Subcutaneous abdominal adipose tissue (tissue), 5 donors: ENCODE measurements at regions not wholly inside any gene's neighbourhood (a gene's known extent, or its start where the extent isn't known, plus 50 kb on each side); places are given as distances from the start of the nearest gene placed in this dataset.
"Not testable (repeated sequence)": the region's sequence is repeated elsewhere in the genome, so short reads cannot be mapped to it uniquely, and the experiment has no call there.

ENCODE experiments used
- H3K27ac ChIP-seq: one replicate; pipeline ENCODE4 v1.7.0; 2013; ENCODE audit warnings: low read depth, mild to moderate bottlenecking, inconsistent platforms, low read length, moderate library complexity
- H3K27me3 ChIP-seq, 5 donors: one replicate each; pipeline ENCODE4 v1.7.0; 2013; ENCODE audit warnings: low read length in 5 of 5, inconsistent platforms in 1 of 5; ENCODE audit not compliant: control insufficient read depth in 5 of 5, insufficient read depth in 4 of 5
- H3K36me3 ChIP-seq, 5 donors: one replicate each; pipeline ENCODE4 v1.7.0; 2013; ENCODE audit warnings: low read length in 5 of 5; ENCODE audit not compliant: control insufficient read depth in 5 of 5, insufficient read depth in 5 of 5
- H3K4me1 ChIP-seq, 5 donors: one replicate each; pipeline ENCODE4 v1.7.0; 2013; ENCODE audit warnings: low read length in 5 of 5, mild to moderate bottlenecking in 3 of 5, moderate library complexity in 1 of 5; ENCODE audit not compliant: control insufficient read depth in 5 of 5, insufficient read depth in 5 of 5
- H3K4me3 ChIP-seq, 5 donors: one replicate each; pipeline ENCODE4 v1.7.0; 2013; ENCODE audit warnings: low read length in 5 of 5, low read depth in 1 of 5
- H3K9ac ChIP-seq, 5 donors: one replicate each; pipeline ENCODE4 v1.7.0; 2013; ENCODE audit warnings: low read length in 5 of 5, mild to moderate bottlenecking in 4 of 5, moderate library complexity in 3 of 5
- H3K9me3 ChIP-seq, 5 donors: one replicate each; pipeline ENCODE4 v1.7.0; 2013; ENCODE audit warnings: low read length in 5 of 5; ENCODE audit not compliant: control insufficient read depth in 5 of 5
- donor health status: healthy.
- donor health status: healthy.
- donor health status: healthy.
- donor health status: healthy.
- donor health status: healthy.

DNA sequence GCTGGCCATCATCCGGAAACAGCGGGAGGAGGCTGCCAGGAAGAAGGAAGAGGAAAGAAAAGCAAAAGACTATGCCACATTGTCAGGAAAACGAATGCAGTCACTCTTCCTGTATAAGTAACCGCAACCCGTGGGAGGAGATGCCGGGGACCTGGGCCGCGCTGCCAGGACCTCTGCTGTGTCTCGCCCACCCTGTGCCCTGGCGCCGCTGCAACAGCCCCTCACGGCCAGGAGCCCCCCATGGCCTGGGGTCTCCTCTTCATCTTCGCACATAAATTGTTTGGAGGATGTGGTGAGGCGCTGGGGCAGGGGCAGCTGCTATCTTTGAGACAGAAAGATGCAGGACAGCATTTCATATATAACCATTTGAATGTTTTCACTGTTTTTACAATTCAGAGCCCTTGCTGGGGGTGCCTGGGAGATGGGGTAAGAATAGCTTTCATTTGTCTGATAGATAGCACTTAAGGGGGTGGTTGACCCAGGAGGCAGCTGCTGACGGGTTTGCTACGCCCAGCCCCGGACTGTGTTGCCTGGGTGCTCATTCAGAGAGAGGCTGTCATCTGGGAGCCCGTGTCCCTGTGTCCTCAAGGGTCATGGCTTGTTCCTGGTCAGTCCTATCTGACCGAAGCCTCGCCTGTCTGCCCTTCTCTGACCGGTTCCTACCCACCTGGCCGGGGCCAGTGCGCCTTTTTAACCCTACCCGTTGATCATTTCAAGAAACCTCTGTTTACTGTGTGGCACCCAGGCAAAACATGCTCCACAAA is 1067.7 kb upstream of the COX7C start:
- H3K36me3 ChIP-seq = peaks cover 0 to 6% (median 0%) of the 10 kb centered on the region in 5 donors
- no peaks in the 10 kb centered on the region for H3K4me1 ChIP-seq
- no peak overlapping the region for H3K9ac ChIP-seq
- peaks cover 2 to 26% (median 12%) of the 10 kb centered on the region in 5 donors for H3K9me3 ChIP-seq
- H3K27ac ChIP-seq = no peak overlapping the region
- H3K4me3 ChIP-seq = no peak overlapping the region
- H3K27me3 ChIP-seq = no peaks in the 10 kb centered on the region

DNA sequence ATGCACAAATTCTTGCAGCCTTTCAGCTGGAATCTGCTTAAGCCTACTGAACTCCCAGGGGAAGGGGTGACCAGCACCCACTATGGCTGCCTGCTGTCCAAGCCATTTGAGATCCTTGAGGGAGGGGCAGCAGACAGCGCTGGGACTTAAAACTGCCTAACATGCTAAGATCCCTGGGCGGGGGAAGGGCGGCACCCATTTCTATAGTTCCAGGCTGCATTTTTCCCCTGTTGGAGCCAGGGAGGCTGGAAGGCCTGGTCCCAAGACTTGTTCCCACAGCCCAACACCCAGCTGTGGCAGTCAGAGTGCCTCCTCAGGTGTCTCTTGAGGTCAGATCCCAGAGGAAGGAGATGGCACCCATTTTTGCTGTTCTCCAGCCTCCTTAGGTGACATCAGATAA is 1061.3 kb upstream of the COX7C start:
- Histone ChIP-seq H3K9ac (no peak overlapping the region), H3K27ac (no peak overlapping the region), H3K36me3 (peaks cover 0 to 6% (median 0%) of the 10 kb centered on the region in 5 donors), H3K4me1 (no peaks in the 10 kb centered on the region), H3K9me3 (peaks cover 2 to 41% (median 29%) of the 10 kb centered on the region in 5 donors), H3K4me3 (no peak overlapping the region), H3K27me3 (no peaks in the 10 kb centered on the region)

DNA sequence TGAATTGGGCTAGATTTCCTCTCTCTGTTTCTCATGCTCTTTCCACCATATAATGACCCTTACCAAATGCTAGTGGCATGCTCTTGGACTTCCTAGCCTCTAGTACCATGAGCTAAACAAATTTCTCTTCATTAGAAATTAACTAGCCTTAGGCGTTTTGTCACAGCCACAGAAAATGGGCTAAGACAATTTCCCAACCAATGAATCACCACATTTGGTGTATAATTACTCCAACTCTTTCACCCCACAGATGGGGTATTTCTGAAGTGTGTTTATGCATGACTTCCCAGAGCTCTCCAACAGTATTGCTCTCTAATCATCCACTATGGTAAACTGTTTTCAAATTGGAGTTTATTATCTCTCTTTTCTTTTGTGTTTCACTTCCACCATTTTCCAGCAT is 1041.1 kb upstream of the COX7C start:
- Histone ChIP-seq H3K36me3 (no peaks in the 10 kb centered on the region), H3K9me3 (peaks cover 0 to 9% (median 0%) of the 10 kb centered on the region in 5 donors), H3K4me3 (no peak overlapping the region), H3K27ac (no peak overlapping the region), H3K27me3 (no peaks in the 10 kb centered on the region), H3K4me1 (no peaks in the 10 kb centered on the region), H3K9ac (no peak overlapping the region)

DNA sequence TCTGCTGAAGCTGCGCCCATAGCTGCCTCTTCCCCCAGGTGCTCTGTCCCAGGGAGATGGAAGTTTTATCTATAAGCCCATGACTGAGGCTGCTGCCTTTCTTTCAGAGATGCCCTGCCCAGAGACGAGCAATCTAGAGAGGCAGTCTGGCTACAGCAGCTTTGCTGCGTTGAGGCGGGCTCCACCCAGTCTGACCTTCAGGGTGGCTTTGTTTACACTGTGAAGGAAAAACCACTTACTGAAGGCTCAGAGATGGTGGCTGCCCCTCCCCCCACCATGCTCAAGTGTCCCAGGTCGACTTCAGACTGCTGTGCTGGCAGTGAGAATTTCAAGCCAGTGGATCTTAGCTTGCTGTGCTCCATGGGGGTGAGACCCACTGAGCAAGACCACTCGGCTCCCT is 1029.9 kb upstream of the COX7C start:
- H3K4me3 ChIP-seq, H3K36me3 ChIP-seq, H3K27ac ChIP-seq, H3K27me3 ChIP-seq, H3K9ac ChIP-seq, H3K4me1 ChIP-seq: not testable (repeated sequence)
- H3K9me3 ChIP-seq = peaks cover 0 to 11% (median 4%) of the 10 kb centered on the region in 5 donors

DNA sequence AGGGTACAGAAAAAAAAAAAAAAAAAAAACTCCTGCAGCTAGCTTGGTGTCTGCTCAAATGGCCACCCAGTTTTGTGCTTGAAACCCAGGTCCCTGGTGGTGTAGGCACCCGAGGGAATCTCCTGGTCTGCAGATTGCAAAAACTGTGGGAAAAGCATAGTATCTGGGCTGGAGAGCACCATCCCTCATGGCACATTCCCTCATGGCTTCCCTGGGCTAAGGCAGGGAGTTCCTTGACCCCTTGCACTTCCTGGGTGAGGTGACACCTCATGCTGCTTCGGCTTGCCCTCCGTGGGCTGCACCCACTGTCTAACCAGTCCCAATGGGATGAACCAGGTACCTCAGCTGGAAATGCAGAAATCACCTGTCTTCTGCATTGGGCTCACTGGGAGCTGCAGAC is 1029.5 kb upstream of the COX7C start:
- H3K27ac ChIP-seq, H3K36me3 ChIP-seq, H3K4me1 ChIP-seq, H3K4me3 ChIP-seq, H3K9ac ChIP-seq, H3K27me3 ChIP-seq: not testable (repeated sequence)
- peaks cover 0 to 11% (median 4%) of the 10 kb centered on the region in 5 donors for H3K9me3 ChIP-seq

DNA sequence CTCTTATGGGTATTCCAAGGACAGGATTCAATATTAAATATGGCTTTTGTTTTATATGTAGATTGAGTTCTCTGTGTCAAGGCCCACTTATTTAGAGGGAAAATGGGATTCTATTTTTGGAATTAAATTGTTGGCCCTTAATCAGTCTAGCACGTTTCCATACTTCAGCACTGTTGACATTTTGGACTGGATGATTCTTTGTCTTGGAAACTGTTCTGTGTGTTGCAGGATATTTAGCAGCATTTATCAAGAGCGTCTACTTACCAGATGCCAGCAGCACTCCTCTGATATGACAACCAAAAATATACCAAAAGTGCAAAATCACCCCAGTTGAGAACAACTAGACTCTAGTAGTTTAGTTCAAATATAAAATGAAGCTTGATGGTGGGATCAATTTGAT is 1027.0 kb upstream of the COX7C start:
- Histone ChIP-seq H3K27ac (no peak overlapping the region), H3K27me3 (no peaks in the 10 kb centered on the region), H3K4me3 (no peak overlapping the region), H3K36me3 (no peaks in the 10 kb centered on the region), H3K4me1 (no peaks in the 10 kb centered on the region), H3K9me3 (peaks cover 0 to 7% (median 4%) of the 10 kb centered on the region in 5 donors), H3K9ac (no peak overlapping the region)

DNA sequence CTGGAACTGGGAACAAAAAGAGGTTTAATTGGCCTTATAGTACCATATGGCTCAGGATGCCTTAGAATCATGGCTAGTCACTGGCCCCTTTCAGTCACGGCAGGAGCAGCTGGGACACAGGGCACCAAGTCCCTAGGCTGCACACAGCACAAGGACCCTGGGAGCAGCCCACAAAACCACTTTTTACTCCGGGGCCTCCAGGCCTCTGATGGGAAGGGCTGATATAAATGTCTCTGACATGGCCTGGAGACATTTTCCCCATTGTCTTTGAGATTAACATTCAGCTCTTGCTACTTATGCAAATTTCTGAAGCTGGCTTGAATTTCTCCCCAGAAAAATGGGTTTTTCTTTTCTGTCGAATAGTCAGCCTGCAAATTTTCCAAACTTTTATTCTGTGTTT is 1026.4 kb upstream of the COX7C start:
- Histone ChIP-seq H3K9ac (no peak overlapping the region), H3K4me1 (no peaks in the 10 kb centered on the region), H3K36me3 (no peaks in the 10 kb centered on the region)

DNA sequence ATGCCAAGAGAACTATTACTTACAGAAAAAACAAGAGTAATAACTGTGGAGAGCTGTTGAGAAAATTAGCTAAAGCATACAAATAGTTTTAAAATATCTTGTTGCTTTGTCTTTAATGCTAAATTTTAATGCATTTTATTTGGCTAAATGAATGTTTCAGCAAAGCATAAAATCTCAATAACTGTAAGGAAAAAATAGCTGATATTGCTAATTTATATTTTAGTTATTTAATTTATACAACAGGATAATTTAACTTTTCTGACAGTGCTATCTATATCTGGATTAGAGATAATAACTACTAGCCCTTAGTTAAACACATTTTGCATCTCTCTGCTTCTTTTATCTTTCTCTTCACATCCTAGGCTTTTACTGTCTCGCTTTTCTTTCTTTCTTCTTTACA is 1014.9 kb upstream of the COX7C start:
- peaks cover 0 to 6% (median 0%) of the 10 kb centered on the region in 5 donors for H3K9me3 ChIP-seq
- H3K27ac ChIP-seq = no peak overlapping the region
- no peaks in the 10 kb centered on the region for H3K4me1 ChIP-seq
- no peaks in the 10 kb centered on the region for H3K27me3 ChIP-seq
- no peaks in the 10 kb centered on the region for H3K36me3 ChIP-seq
- H3K9ac ChIP-seq = no peak overlapping the region
- no peak overlapping the region for H3K4me3 ChIP-seq

More for the DNA sequence above, 1026.4 kb upstream of the COX7C start:
- Histone ChIP-seq H3K4me3 (no peak overlapping the region), H3K9me3 (peaks cover 0 to 3% (median 0%) of the 10 kb centered on the region in 5 donors), H3K27me3 (no peaks in the 10 kb centered on the region), H3K27ac (no peak overlapping the region)

DNA sequence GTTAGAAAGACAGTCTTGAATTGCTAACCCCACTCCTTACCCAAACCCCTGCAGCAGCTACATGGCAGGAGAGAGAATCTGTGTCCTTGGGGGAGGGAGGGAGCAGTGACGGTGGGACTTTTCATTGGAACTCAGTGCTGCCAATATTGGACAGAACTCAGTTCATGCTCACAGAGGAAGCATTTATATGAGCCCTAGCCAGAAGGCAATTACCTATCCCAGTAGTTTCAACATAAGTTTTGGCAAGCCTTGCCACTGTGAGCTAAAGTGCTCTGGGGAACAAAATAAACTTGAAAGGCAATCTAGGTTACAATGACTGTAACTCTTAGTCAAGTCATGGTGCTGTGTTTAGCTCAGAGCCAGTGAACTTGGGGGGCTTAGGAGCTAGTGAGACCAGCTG is 1013.4 kb upstream of the COX7C start:
- Histone ChIP-seq H3K27ac (no peak overlapping the region), H3K4me3 (no peak overlapping the region), H3K9me3 (peaks cover 0 to 6% (median 0%) of the 10 kb centered on the region in 5 donors), H3K9ac (no peak overlapping the region), H3K36me3 (no peaks in the 10 kb centered on the region), H3K27me3 (no peaks in the 10 kb centered on the region), H3K4me1 (no peaks in the 10 kb centered on the region)

DNA sequence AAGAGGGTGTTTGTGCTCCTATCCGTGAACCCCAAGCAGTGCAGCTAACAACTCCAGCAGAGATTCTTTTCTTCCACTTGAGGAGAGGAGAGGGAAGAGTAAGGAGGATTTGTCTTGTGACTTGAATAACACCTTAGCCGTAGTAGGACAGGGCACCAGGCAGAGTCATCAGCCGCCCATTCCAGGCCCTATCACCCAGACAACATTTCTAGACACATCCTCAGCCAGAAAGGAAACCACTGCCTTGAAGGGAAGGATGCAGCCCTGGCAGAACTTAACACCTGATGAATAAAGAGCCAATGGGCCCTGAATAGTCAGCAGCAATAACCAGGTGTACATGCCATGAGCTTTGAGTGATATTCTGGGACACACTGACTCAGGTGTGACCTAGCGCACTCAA is 1013.0 kb upstream of the COX7C start:
- Histone ChIP-seq H3K27me3 (no peaks in the 10 kb centered on the region), H3K9ac (no peak overlapping the region), H3K9me3 (peaks cover 0 to 6% (median 0%) of the 10 kb centered on the region in 5 donors), H3K36me3 (no peaks in the 10 kb centered on the region), H3K4me3 (no peak overlapping the region), H3K27ac (no peak overlapping the region), H3K4me1 (no peaks in the 10 kb centered on the region)
